Activated CD4-positive, alpha-beta T cell treated with anti-CD3 and anti-CD28 coated beads for 48 hours (primary cell): ENCODE measurements at regions not wholly inside any gene's neighbourhood (a gene's known extent, or its start where the extent isn't known, plus 50 kb on each side); places are given as distances from the start of the nearest gene placed in this dataset.
"Not testable (repeated sequence)": the region's sequence is repeated elsewhere in the genome, so short reads cannot be mapped to it uniquely, and the experiment has no call there.

Experiments
- DNase-seq: peaks from one replicate; pipeline ENCODE4 v3.0.0-alpha.2; 2020

- DNase-seq = no peak
Measured at GRCh38 chr12:9334041-9334692, 126.0 kb upstream of the PZP start.

GRCh38 chr12:9333161-9333560 lies 125.0 kb upstream of the PZP start:
- DNase-seq = no peak

GRCh38 chr12:9332564-9332963 lies 124.4 kb upstream of the PZP start:
- no peak for DNase-seq

GRCh38 chr12:9331218-9331626 lies 123.0 kb upstream of the PZP start:
- DNase-seq = peak; percentile 84

GRCh38 chr12:9329019-9329418 lies 120.8 kb upstream of the PZP start:
- no peak for DNase-seq

- no peak for DNase-seq
Measured at GRCh38 chr12:9328065-9328464, 119.9 kb upstream of the PZP start.

GRCh38 chr12:9327320-9327719 lies 119.1 kb upstream of the PZP start:
- DNase-seq = no peak

- DNase-seq = not testable (repeated sequence)
Measured at GRCh38 chr12:9326849-9327248, 118.7 kb upstream of the PZP start.

- DNase-seq = no peak
Measured at GRCh38 chr12:9326085-9326484, 117.9 kb upstream of the PZP start.

- no peak for DNase-seq
Measured at GRCh38 chr12:9325471-9325870, 117.3 kb upstream of the PZP start.

- DNase-seq = no peak
Measured at GRCh38 chr12:9324782-9325181, 116.6 kb upstream of the PZP start.

- no peak for DNase-seq
Measured at GRCh38 chr12:9323144-9323681, 115.0 kb upstream of the PZP start.

- DNase-seq = no peak
Measured at GRCh38 chr12:9319842-9320173, 111.6 kb upstream of the PZP start.

GRCh38 chr12:9319044-9319841 lies 111.0 kb upstream of the PZP start:
- DNase-seq = no peak

GRCh38 chr12:9313479-9313878 lies 105.3 kb upstream of the PZP start:
- DNase-seq = not testable (repeated sequence)

GRCh38 chr12:9312406-9313392 lies 104.5 kb upstream of the PZP start:
- not testable (repeated sequence) for DNase-seq

- not testable (repeated sequence) for DNase-seq
Measured at GRCh38 chr12:9311454-9311853, 103.3 kb upstream of the PZP start.

GRCh38 chr12:9310645-9311044 lies 102.5 kb upstream of the PZP start:
- not testable (repeated sequence) for DNase-seq

- not testable (repeated sequence) for DNase-seq
Measured at GRCh38 chr12:9309749-9310148, 101.6 kb upstream of the PZP start.

- not testable (repeated sequence) for DNase-seq
Measured at GRCh38 chr12:9308745-9309144, 100.5 kb upstream of the PZP start.

GRCh38 chr12:9308163-9308562 lies 100.0 kb upstream of the PZP start:
- not testable (repeated sequence) for DNase-seq

GRCh38 chr12:9307255-9307654 lies 99.1 kb upstream of the PZP start:
- not testable (repeated sequence) for DNase-seq

GRCh38 chr12:9306004-9306403 lies 97.8 kb upstream of the PZP start:
- DNase-seq = not testable (repeated sequence)
